Ishikawa (cell line): ENCODE measurements at regions not wholly inside any gene's neighbourhood (a gene's known extent, or its start where the extent isn't known, plus 50 kb on each side); places are given as distances from the start of the nearest gene placed in this dataset.

Experiments
- CEBPB ChIP-seq: IDR thresholded peaks from 2 replicates; pipeline ENCODE4 v1.6.1; 2012
- CREB1 ChIP-seq: IDR thresholded peaks from 2 replicates; pipeline ENCODE4 v1.6.1; 2012; ENCODE audit warnings: low read depth
- EGR1 ChIP-seq: IDR thresholded peaks from 2 replicates; pipeline ENCODE4 v1.6.1; 2012
- EP300 ChIP-seq: IDR thresholded peaks from 2 replicates; pipeline ENCODE4 v1.6.1; 2012; ENCODE audit warnings: borderline replicate concordance
- FOXM1 ChIP-seq: IDR thresholded peaks from 2 replicates; pipeline ENCODE4 v1.6.1; 2012; ENCODE audit warnings: low read depth, borderline replicate concordance
- MAX ChIP-seq: IDR thresholded peaks from 2 replicates; pipeline ENCODE4 v1.6.1; 2012
- NFIC ChIP-seq: IDR thresholded peaks from 2 replicates; pipeline ENCODE4 v1.6.1; 2012
- RAD21 ChIP-seq: IDR thresholded peaks from 2 replicates; pipeline ENCODE4 v1.6.1; 2012; ENCODE audit warnings: low read depth
- REST ChIP-seq: IDR thresholded peaks from 2 replicates; pipeline ENCODE4 v1.6.1; 2012; ENCODE audit warnings: low read depth, mild to moderate bottlenecking
- TAF1 ChIP-seq: IDR thresholded peaks from 2 replicates; pipeline ENCODE4 v1.6.1; 2012; ENCODE audit warnings: low read depth, mild to moderate bottlenecking
- TCF12 ChIP-seq: IDR thresholded peaks from 2 replicates; pipeline ENCODE4 v1.6.1; 2012; ENCODE audit warnings: low read depth
- TEAD4 ChIP-seq: IDR thresholded peaks from 2 replicates; pipeline ENCODE4 v1.6.1; 2012
- USF1 ChIP-seq: IDR thresholded peaks from 2 replicates; pipeline ENCODE4 v1.6.1; 2012
- YY1 ChIP-seq: IDR thresholded peaks from 2 replicates; pipeline ENCODE4 v1.6.1; 2012; ENCODE audit warnings: low read depth
- ZBTB7A ChIP-seq: IDR thresholded peaks from 2 replicates; pipeline ENCODE4 v1.6.1; 2012; ENCODE audit warnings: low read depth

- TF ChIP-seq USF1: no peak
- no peak for TF ChIP-seq MAX
- TF ChIP-seq NFIC: no peak
- TF ChIP-seq TAF1: no peak
- TF ChIP-seq TCF12: no peak
- no peak for TF ChIP-seq ZBTB7A
- TF ChIP-seq REST: no peak
- TF ChIP-seq RAD21: no peak; the same call in 1 of the 2 replicates
- no peak for TF ChIP-seq YY1
- TF ChIP-seq FOXM1: no peak
- no peak for TF ChIP-seq TEAD4
- no peak for TF ChIP-seq EGR1
- no peak for TF ChIP-seq CREB1
- TF ChIP-seq EP300: no peak
- no peak for TF ChIP-seq CEBPB
These were observed 67.7 kb upstream of the SRSF6 start for GRCh38 chr20:43389839-43390626.

GRCh38 chr20:43389211-43389610 lies 68.5 kb upstream of the SRSF6 start:
- TF ChIP-seq NFIC (no peak), CEBPB (no peak), REST (no peak), ZBTB7A (no peak), FOXM1 (no peak), RAD21 (no peak)

GRCh38 chr20:43388268-43389002 lies 69.3 kb upstream of the SRSF6 start:
- TF ChIP-seq REST (no peak), YY1 (no peak), MAX (no peak), TAF1 (no peak), FOXM1 (no peak), EGR1 (no peak), NFIC (no peak), TCF12 (no peak), CEBPB (no peak), EP300 (no peak), TEAD4 (no peak)

- TF ChIP-seq CREB1 (no peak), EGR1 (no peak), CEBPB (no peak), NFIC (no peak), TAF1 (no peak), TEAD4 (no peak), MAX (no peak), REST (no peak), USF1 (no peak), YY1 (no peak), FOXM1 (no peak), RAD21 (no peak)
These were observed 70.0 kb upstream of the SRSF6 start for GRCh38 chr20:43387737-43388136.
